B cell (primary cell): ENCODE measurements at regions not wholly inside any gene's neighbourhood (a gene's known extent, or its start where the extent isn't known, plus 50 kb on each side); places are given as distances from the start of the nearest gene placed in this dataset.

Experiments used
- ATAC-seq: fragments of 200-7000 bp; cut with Tn5 transposase; one replicate; pipeline ENCODE4 v1.10.0; 2021; ENCODE audit warnings: low read depth, mild to moderate bottlenecking, moderate number of reproducible peaks, moderate library complexity
- CTCF ChIA-PET: fragments of 350-600 bp; sonication (Branson Sonifier 250); formaldehyde crosslinking; loops from one replicate; lab custom pipeline; 2021; ENCODE audit warnings: antibody characterized with exemption, inconsistent platforms; lab: Charles Lee
- POLR2A ChIA-PET: fragments of 350-600 bp; sonication (Branson Sonifier 250); formaldehyde crosslinking; loops from one replicate; lab custom pipeline; 2021; ENCODE audit warnings: antibody characterized with exemption; lab: Charles Lee
- DNase-seq: peaks from one replicate; pipeline ENCODE4 v3.0.0; 2013
- H2AFZ ChIP-seq: 2 replicates; pipeline ENCODE4 v1.6.1; 2012; ENCODE audit warnings: mild to moderate bottlenecking, low read depth, low read length; ENCODE audit not compliant: insufficient read depth, poor library complexity, severe bottlenecking
- H3K27ac ChIP-seq, 2 donors: 1 replicate in 1 of 2; 2 replicates in 1 of 2; pipeline ENCODE4 v1.5.1; 2012 to 2013; ENCODE audit warnings: low read length in 2 of 2, mild to moderate bottlenecking in 2 of 2, moderate library complexity in 1 of 2
- H3K27me3 ChIP-seq, 4 experiments: fragments of 200-600 bp in 1 of 4; sonication (generic) in 1 of 4; replicated peaks in 1 of 4; 1 replicate in 2 of 4; 2 replicates in 2 of 4; pipeline versions ENCODE4 v1.6.1 to v1.7.0; 2013 to 2016; ENCODE audit warnings: low read length in 3 of 4, mild to moderate bottlenecking in 2 of 4, mixed read lengths in 1 of 4, moderate library complexity in 1 of 4; ENCODE audit not compliant: insufficient read depth in 4 of 4, control insufficient read depth in 3 of 4; ENCODE audit errors: control extremely low read depth in 1 of 4
- H3K36me3 ChIP-seq, 2 experiments: replicated peaks in 1 of 2; 1 replicate in 1 of 2; 2 replicates in 1 of 2; pipeline versions ENCODE4 v1.6.1 to v1.7.1; 2013; ENCODE audit warnings: low read length in 1 of 2; ENCODE audit not compliant: insufficient read depth in 2 of 2, control insufficient read depth in 1 of 2; ENCODE audit errors: control extremely low read depth in 1 of 2, extremely low read depth in 1 of 2
- H3K4me1 ChIP-seq, 2 donors: fragments of 200-600 bp in 1 of 2; sonication (generic) in 1 of 2; 1 replicate in 1 of 2; 2 replicates in 1 of 2; pipeline versions ENCODE4 v1.5.1 to v1.6.1; 2013 to 2017; ENCODE audit warnings: low read length in 2 of 2; ENCODE audit not compliant: control insufficient read depth in 2 of 2, insufficient read depth in 2 of 2
- H3K4me2 ChIP-seq: replicated peaks from 2 replicates; pipeline ENCODE3; 2012; ENCODE audit warnings: mild to moderate bottlenecking, low read depth, low read length; ENCODE audit not compliant: poor library complexity, severe bottlenecking
- H3K4me3 ChIP-seq, 5 experiments: fragments of 200-600 bp in 1 of 5; sonication (generic) in 1 of 5; 1 replicate in 3 of 5; 2 replicates in 2 of 5; pipeline versions ENCODE4 v1.5.1 to v1.7.0; 2011 to 2016; ENCODE audit warnings: low read length in 4 of 5, mild to moderate bottlenecking in 4 of 5, low read depth in 2 of 5, control low read depth in 1 of 5, moderate library complexity in 1 of 5; ENCODE audit not compliant: insufficient read depth in 1 of 5; ENCODE audit errors: control extremely low read depth in 1 of 5, extremely low read depth in 1 of 5
- H3K79me2 ChIP-seq: fragments of 200-600 bp; sonication (generic); one replicate; pipeline ENCODE4 v1.6.0; 2016; ENCODE audit warnings: low read length; ENCODE audit not compliant: control insufficient read depth, insufficient read depth
- H3K9ac ChIP-seq: fragments of 200-600 bp; sonication (generic); 2 replicates; pipeline ENCODE4 v1.6.1; 2017; ENCODE audit warnings: mild to moderate bottlenecking, low read length, moderate library complexity
- H3K9me3 ChIP-seq, 3 donors: one replicate each; pipeline versions ENCODE4 v1.6.1 to v1.7.1; 2013; ENCODE audit warnings: low read length in 2 of 3; ENCODE audit not compliant: control insufficient read depth in 2 of 3, insufficient read depth in 1 of 3; ENCODE audit errors: control extremely low read depth in 1 of 3
- H4K20me1 ChIP-seq: 2 replicates; pipeline ENCODE4 v1.6.0; 2012; ENCODE audit warnings: mild to moderate bottlenecking, low read length; ENCODE audit not compliant: insufficient read depth, control insufficient read depth, poor library complexity, severe bottlenecking
- H3K27ac Mint-ChIP-seq: one replicate; pipeline ENCODE4 v1.8.0; 2021; ENCODE audit warnings: mixed read lengths
- H3K27me3 Mint-ChIP-seq: one replicate; pipeline ENCODE4 v1.8.0; 2021; ENCODE audit warnings: mixed read lengths
- H3K4me1 Mint-ChIP-seq: one replicate; pipeline ENCODE4 v1.8.0; 2021; ENCODE audit warnings: mixed read lengths
- H3K4me3 Mint-ChIP-seq: one replicate; pipeline ENCODE4 v1.8.0; 2021; ENCODE audit warnings: mixed read lengths
- H3K9me3 Mint-ChIP-seq: one replicate; pipeline ENCODE4 v1.8.0; 2022; ENCODE audit warnings: mixed read lengths; ENCODE audit not compliant: insufficient read depth
- CTCF ChIP-seq: fragments of 200-600 bp; IDR thresholded peaks from one replicate; pipeline ENCODE4 v1.8.0; 2022; ENCODE audit warnings: antibody characterized with exemption, mild to moderate bottlenecking
- EZH2 ChIP-seq: IDR thresholded peaks from 2 replicates; pipeline ENCODE4 v1.6.1; 2012; ENCODE audit warnings: borderline replicate concordance, low read depth, mild to moderate bottlenecking, moderate library complexity, low read length; ENCODE audit not compliant: insufficient read depth, poor library complexity, severe bottlenecking
- WGBS: methylation state at CpG from one replicate; pipeline ENCODE4 v1.1.5; 2013; ENCODE audit warnings: missing lambda C conversion rate; ENCODE audit not compliant: insufficient coverage; 5-methylcytosine and 5-hydroxymethylcytosine counted together
- intact Hi-C: fragments of 100-400 bp; cut with micrococcal nuclease; formaldehyde crosslinking; loops from one replicate; pipeline ENCODE4 v1.10.0; 2022

- intact Hi-C loops = no loop called here
- POLR2A ChIA-PET = no interaction called here
- no peak overlapping the region for H3K4me3 ChIP-seq
- 80% methylated on average over 2 of the region's 5 CpGs for WGBS
- H3K79me2 ChIP-seq = no peaks in the 10 kb centered on the region
- no peaks in the 10 kb centered on the region for H3K36me3 ChIP-seq
- ATAC-seq (no peak), DNase-seq (no peak)
- no peak overlapping the region for H2AFZ ChIP-seq
- H3K9me3 Mint-ChIP-seq = peaks cover 2% of the 10 kb centered on the region
- no peaks in the 10 kb centered on the region for H3K4me1 Mint-ChIP-seq
- H4K20me1 ChIP-seq = no peaks in the 10 kb centered on the region
- no peak overlapping the region for H3K9ac ChIP-seq
- no peaks in the 10 kb centered on the region for H3K4me1 ChIP-seq
- H3K27ac ChIP-seq = no peak overlapping the region
- no peak overlapping the region for H3K4me2 ChIP-seq
- no peaks in the 10 kb centered on the region for H3K27me3 ChIP-seq
- peaks cover 10% of the 10 kb centered on the region for H3K27me3 Mint-ChIP-seq
- no peak overlapping the region for H3K4me3 Mint-ChIP-seq
- no peak for TF ChIP-seq CTCF
- TF ChIP-seq EZH2 = no peak
- H3K27ac Mint-ChIP-seq = no peak overlapping the region
- CTCF ChIA-PET = no interaction called here
- no peaks in the 10 kb centered on the region for H3K9me3 ChIP-seq
These were observed 129.3 kb upstream of the STC2 start for GRCh38 chr5:173457482-173457881.

GRCh38 chr5:173456751-173457171 lies 128.5 kb upstream of the STC2 start:
- ATAC-seq (no peak), DNase-seq (no peak)
- H4K20me1 ChIP-seq = no peaks in the 10 kb centered on the region
- ChIA-PET POLR2A (no interaction called here), CTCF (no interaction called here)
- H3K36me3 ChIP-seq = no peaks in the 10 kb centered on the region
- H3K9ac ChIP-seq = no peak overlapping the region
- Mint-ChIP-seq H3K27me3 (peaks cover 10% of the 10 kb centered on the region), H3K27ac (no peak overlapping the region), H3K4me1 (no peaks in the 10 kb centered on the region), H3K4me3 (no peak overlapping the region), H3K9me3 (peaks cover 2% of the 10 kb centered on the region)
- H3K4me1 ChIP-seq = no peaks in the 10 kb centered on the region
- intact Hi-C loops = no loop called here
- H3K4me2 ChIP-seq = no peak overlapping the region
- no peaks in the 10 kb centered on the region for H3K9me3 ChIP-seq
- H3K4me3 ChIP-seq = no peak overlapping the region
- no peak overlapping the region for H2AFZ ChIP-seq
- WGBS = 72% methylated on average over 4 of the region's 5 CpGs
- H3K27ac ChIP-seq = no peak overlapping the region
- no peaks in the 10 kb centered on the region for H3K79me2 ChIP-seq
- no peaks in the 10 kb centered on the region for H3K27me3 ChIP-seq
- TF ChIP-seq EZH2 (no peak), CTCF (no peak)
